LNCaP clone FGC (cell line): ENCODE measurements at regions not wholly inside any gene's neighbourhood (a gene's known extent, or its start where the extent isn't known, plus 50 kb on each side); places are given as distances from the start of the nearest gene placed in this dataset.

ENCODE experiments used
- DNase-seq: peaks from one replicate; pipeline ENCODE4 v3.0.0-alpha.2; 2011; ENCODE audit warnings: low read depth
- H3K4me3 ChIP-seq: 2 replicates; pipeline ENCODE4 v1.5.1; 2011; ENCODE audit warnings: mild to moderate bottlenecking, low read depth, low read length, control low read depth
- TF ChIP-seq, protein P1 (sequence below): IDR thresholded peaks from 2 replicates; pipeline ENCODE4 v1.5.1; 2012; ENCODE audit warnings: mild to moderate bottlenecking; ENCODE audit not compliant: control insufficient read depth, insufficient read depth; ENCODE audit errors: extremely low read depth

DNA sequence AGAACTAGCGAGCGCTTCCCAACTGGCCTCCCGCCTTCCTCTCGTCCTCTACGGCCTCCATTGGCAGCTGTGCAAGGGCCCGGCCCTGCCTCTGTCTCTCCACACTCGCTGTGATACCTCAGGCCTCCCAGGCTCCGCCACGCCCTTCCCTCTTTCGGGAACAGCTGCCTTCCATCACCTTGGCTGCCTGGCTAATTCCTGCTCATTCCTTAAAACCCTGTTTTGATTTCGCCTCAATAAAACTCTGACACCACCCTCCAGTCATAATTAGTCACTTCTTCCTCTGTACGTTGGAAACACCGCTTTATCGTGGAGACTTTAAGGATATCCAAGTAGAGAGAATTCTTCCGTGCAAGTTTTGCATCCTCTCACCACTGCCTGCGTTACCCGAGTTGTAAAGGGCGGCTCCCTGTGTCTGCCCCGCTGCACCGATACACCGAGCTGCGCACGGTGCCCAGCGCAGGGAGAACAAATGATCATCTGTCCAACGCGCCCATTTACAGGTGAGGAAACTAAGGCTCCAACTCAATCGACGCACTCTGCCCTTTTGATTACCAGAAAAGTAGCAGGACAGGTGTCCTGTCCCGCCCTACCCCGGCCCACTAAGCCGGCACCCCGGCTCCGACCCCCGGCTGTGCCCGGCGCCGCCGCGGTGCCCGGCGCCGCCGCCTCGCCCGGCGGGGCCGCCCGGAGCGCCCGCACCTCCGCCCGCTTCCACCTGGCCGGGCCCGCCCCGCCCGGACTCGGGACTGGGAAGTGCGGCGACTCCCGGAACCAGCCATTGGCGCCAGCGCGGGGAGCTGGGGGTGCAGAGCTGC lies 139.7 kb downstream of the SEC14L1 start:
- DNase-seq, result no peak
- TF ChIP-seq, protein P1, sequence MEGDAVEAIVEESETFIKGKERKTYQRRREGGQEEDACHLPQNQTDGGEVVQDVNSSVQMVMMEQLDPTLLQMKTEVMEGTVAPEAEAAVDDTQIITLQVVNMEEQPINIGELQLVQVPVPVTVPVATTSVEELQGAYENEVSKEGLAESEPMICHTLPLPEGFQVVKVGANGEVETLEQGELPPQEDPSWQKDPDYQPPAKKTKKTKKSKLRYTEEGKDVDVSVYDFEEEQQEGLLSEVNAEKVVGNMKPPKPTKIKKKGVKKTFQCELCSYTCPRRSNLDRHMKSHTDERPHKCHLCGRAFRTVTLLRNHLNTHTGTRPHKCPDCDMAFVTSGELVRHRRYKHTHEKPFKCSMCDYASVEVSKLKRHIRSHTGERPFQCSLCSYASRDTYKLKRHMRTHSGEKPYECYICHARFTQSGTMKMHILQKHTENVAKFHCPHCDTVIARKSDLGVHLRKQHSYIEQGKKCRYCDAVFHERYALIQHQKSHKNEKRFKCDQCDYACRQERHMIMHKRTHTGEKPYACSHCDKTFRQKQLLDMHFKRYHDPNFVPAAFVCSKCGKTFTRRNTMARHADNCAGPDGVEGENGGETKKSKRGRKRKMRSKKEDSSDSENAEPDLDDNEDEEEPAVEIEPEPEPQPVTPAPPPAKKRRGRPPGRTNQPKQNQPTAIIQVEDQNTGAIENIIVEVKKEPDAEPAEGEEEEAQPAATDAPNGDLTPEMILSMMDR, result no peak
- peak overlapping the region; percentile 40 for H3K4me3 ChIP-seq

DNA sequence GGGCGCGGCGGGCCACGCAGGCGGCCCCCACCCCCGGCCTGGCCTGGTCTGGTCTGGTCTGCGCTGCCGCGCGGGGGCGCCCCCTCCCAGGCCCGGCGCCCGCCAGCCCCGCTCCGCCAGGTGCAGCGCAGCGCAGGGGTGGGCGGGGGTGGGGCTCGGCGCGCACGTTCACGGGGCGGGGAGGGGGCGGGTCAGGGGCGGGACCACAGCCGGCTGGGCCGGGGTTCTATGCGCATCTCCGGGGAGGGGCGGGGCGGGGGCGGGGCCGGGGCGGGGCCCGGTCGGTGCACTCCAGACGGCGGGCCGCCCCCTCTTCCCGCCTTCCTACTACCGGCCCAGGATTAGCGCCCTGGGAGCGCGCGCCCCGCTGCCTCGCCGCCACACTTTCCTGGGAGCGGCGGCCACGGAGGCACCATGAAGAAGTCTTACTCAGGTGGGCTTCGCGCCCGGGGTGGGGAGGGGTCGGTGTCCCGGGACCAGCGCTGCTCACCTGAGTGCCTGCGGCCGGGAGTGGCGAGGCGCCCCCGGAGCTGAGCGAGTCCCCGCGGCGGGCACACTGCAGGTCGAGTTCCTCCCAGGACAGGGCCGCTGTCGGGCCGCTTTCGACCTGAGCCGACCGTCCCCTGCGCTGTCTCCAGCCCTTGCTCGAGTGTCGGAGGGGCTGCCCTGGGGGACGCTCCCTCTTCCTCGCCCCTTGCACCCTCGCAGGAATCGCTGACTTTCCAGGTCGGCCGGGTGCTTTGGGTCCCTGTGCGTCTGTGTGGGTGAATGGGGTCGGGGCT lies 140.5 kb downstream of the SEC14L1 start:
- peak overlapping the region; percentile 70 for H3K4me3 ChIP-seq
- TF ChIP-seq, protein P1, result peak; percentile 72
- DNase-seq, result no peak

DNA sequence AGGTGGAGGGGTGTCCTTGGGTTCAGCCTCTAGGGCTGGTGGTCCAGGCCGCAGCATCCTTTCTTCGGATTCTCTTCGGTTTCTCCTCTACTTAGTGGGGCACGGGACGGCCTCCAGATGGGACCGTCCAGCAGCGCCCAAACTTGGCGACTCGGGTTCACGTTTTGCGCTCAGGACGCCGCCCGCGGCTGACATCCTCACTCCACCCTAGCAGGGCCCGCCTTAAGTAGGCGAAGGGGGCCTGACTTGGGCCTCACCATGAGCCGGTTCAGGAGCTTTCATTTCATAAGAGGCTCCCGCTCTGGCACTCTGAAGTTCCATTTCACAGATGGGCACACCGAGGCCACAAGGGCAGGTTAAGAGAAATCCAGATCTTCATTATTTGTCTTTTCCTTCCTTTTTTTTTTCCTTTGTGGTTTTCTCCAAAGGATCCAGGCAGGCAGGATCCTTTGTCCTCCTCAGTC lies 141.2 kb downstream of the SEC14L1 start:
- H3K4me3 ChIP-seq, result peak overlapping the region; percentile 70
- no peak for DNase-seq
- TF ChIP-seq, protein P1, result no peak

DNA sequence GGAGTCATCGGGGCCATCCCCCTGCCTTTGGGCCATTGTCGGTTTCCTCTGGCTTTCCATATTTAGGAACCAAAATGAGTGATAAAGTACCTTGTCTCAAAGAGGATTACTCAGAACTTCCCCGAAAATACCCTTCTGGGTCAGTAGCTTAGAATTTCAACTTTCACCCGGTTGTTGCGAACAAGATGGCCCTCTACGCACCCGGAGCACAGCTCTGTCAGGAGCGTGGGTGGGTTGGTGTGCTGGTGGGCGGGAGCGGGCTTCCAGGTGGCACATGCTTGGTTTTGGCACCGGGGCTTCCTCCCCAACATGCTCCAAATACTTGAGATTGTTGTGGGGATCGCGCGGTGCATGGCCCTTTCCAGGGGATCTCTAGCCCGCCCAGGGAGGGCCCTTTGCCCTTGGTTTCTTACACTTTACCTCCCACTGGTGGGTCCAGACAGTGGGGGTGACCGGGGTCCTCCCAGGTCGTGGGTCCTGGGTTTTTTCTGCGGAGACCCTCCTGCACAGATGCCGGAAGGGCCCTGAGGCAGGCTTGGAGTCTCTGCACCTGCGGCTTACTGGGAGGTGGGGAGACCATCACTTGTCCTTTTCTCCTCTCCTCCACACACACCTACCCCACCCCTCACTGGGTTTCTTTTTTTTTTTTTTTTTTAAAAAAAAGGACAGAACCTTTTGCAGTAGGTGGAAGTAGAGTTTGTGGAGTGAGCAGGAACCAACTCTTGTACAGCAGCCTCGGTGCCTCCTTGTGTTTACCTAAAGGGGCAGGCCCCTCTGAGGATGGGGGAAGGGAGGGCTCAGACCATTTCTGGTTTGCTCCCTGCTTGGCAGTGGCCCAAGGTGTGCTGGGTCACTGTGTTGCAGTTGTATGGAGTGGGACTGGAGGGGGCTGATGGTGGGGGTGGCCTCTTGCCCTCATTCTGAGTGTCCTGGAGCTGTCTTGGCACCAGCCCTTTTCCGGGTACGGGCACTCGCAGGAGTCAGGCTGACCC lies 142.1 kb downstream of the SEC14L1 start:
- H3K4me3 ChIP-seq, result peak overlapping the region; percentile 70
- DNase-seq, result no peak
- TF ChIP-seq, protein P1, result no peak

DNA sequence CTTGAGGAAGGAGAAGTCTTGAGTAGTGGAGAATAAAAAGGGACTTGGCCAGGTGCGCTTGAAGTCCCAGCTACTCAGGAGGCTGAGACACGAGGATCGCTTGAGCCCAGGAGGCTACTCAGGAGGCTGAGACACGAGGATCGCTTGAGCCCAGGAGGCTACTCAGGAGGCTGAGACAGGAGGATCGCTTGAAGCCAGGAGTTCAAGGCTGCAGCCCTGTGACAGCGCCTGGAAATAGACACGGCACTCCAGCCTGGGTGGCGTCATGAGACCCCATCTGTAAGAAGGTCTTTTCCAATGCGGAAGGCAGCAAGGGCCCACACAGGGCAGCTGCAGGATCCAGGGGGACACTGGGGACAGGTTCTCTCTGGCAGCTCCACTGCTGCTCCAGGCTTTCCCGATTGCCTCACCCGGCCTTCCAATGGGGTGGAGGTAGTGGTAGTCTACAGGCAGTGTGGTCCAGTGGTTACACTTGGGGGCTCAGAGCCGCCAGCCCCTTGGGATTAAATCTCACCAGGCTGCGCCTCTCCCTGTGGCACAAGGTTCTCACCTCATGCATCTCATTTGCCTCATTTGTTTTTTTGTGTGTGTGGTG lies 143.4 kb downstream of the SEC14L1 start:
- no peak for DNase-seq
- no peak overlapping the region for H3K4me3 ChIP-seq
- TF ChIP-seq, protein P1, result no peak
